OCI-LY7 (cell line): ENCODE measurements at regions not wholly inside any gene's neighbourhood (a gene's known extent, or its start where the extent isn't known, plus 50 kb on each side); places are given as distances from the start of the nearest gene placed in this dataset.

Experiments
- CTCF ChIP-seq: fragments of 200-600 bp; sonication (generic); conservative IDR thresholded peaks from 2 replicates; pipeline ENCODE4 v1.5.1; 2014; ENCODE audit warnings: mild to moderate bottlenecking, antibody characterized with exemption, low read length, moderate library complexity, mixed read lengths
- EZH2phosphoT487 ChIP-seq: fragments of 200-600 bp; sonication (generic); IDR thresholded peaks from 2 replicates; pipeline ENCODE4 v1.6.1; 2018; ENCODE audit warnings: low read depth, borderline replicate concordance, mild to moderate bottlenecking, mixed run types, antibody characterized with exemption, low read length, moderate library complexity, mixed read lengths

DNA sequence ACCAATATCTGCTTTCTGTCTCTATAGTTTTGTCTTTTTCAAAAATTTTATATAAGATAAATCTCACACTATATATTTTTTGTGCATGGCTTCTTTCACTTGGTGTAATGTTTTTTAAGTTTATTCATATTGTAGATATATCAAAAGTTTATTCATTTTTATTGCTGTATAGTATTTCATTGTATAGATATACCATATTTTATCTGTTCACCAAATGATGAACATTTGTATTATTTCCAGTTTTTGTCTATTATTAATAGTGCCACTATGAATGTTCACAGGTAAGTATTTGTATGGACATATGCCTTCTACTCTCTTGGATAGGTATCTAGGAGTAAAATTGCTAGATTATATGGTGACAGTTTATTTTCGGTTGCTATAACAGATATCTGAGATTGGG, 289.5 kb upstream of the CITED2 start:
- TF ChIP-seq CTCF = no peak
- TF ChIP-seq EZH2phosphoT487 = no peak
